ENCODE measurements at regions not wholly inside any gene's neighbourhood (a gene's known extent, or its start where the extent isn't known, plus 50 kb on each side); places are given as distances from the start of the nearest gene placed in this dataset.

- Histone ChIP-seq H3K9me3 (ENCODE audit: control extremely low read depth in 1 of 3, control insufficient read depth in 2 of 3, insufficient read depth in 1 of 3, low read length in 2 of 3) (no peaks in the 10 kb centered on the region), H3K9ac (ENCODE audit: low read length) (no peak overlapping the region), H3K4me2 (replicated peaks; ENCODE audit: low read depth, low read length, poor library complexity, severe bottlenecking) (no peak overlapping the region), H2AFZ (ENCODE audit: insufficient read depth, low read depth, low read length, poor library complexity, severe bottlenecking) (no peak overlapping the region), H4K20me1 (ENCODE audit: control insufficient read depth, insufficient read depth, low read length, poor library complexity, severe bottlenecking) (no peaks in the 10 kb centered on the region), H3K4me3 (ENCODE audit: control extremely low read depth in 1 of 5, extremely low read depth in 1 of 5, insufficient read depth in 1 of 5, low read depth in 2 of 5, low read length in 4 of 5) (no peak overlapping the region), H3K36me3 (replicated peaks in 1 of 2; ENCODE audit: control extremely low read depth in 1 of 2, control insufficient read depth in 1 of 2, extremely low read depth in 1 of 2, insufficient read depth in 2 of 2, low read length in 1 of 2) (no peaks in the 10 kb centered on the region), H3K27me3 (replicated peaks in 1 of 4; ENCODE audit: control extremely low read depth in 1 of 4, control insufficient read depth in 3 of 4, insufficient read depth in 4 of 4, low read length in 3 of 4) (no peaks in the 10 kb centered on the region), H3K27ac (ENCODE audit: low read length in 2 of 2) (no peak overlapping the region), H3K79me2 (ENCODE audit: control insufficient read depth, insufficient read depth, low read length) (no peaks in the 10 kb centered on the region), H3K4me1 (ENCODE audit: control insufficient read depth in 2 of 2, insufficient read depth in 2 of 2, low read length in 2 of 2) (no peaks in the 10 kb centered on the region)
- intact Hi-C loops (cut with micrococcal nuclease) = no loop called here
- Mint-ChIP-seq H3K27ac (no peak overlapping the region), H3K27me3 (peaks cover 5% of the 10 kb centered on the region), H3K4me3 (no peak overlapping the region), H3K4me1 (no peaks in the 10 kb centered on the region), H3K9me3 (ENCODE audit: insufficient read depth) (no peaks in the 10 kb centered on the region)
- no CpG with 5 or more reads among the region's 5 CpGs for WGBS (ENCODE audit: insufficient coverage)
- ATAC-seq (ENCODE audit: low read depth) = no peak
- CTCF ChIA-PET = no interaction called here
- POLR2A ChIA-PET = no interaction called here
- DNase-seq = no peak
- TF ChIP-seq EZH2 (IDR thresholded peaks at IDR 0.05; ENCODE audit: borderline replicate concordance, insufficient read depth, low read depth, low read length, poor library complexity, severe bottlenecking) (no peak), CTCF (IDR thresholded peaks at IDR 0.05) (no peak)
These were observed 450.0 kb downstream of the RASEF start for GRCh38 chr9:82612942-82613341.

- Histone ChIP-seq H3K9ac (ENCODE audit: low read length) (no peak overlapping the region), H3K4me3 (ENCODE audit: control extremely low read depth in 1 of 5, extremely low read depth in 1 of 5, insufficient read depth in 1 of 5, low read depth in 2 of 5, low read length in 4 of 5) (no peak overlapping the region), H4K20me1 (ENCODE audit: control insufficient read depth, insufficient read depth, low read length, poor library complexity, severe bottlenecking) (no peaks in the 10 kb centered on the region), H2AFZ (ENCODE audit: insufficient read depth, low read depth, low read length, poor library complexity, severe bottlenecking) (no peak overlapping the region), H3K27ac (ENCODE audit: low read length in 2 of 2) (no peak overlapping the region), H3K4me2 (replicated peaks; ENCODE audit: low read depth, low read length, poor library complexity, severe bottlenecking) (no peak overlapping the region), H3K9me3 (ENCODE audit: control extremely low read depth in 1 of 3, control insufficient read depth in 2 of 3, insufficient read depth in 1 of 3, low read length in 2 of 3) (no peaks in the 10 kb centered on the region), H3K36me3 (replicated peaks in 1 of 2; ENCODE audit: control extremely low read depth in 1 of 2, control insufficient read depth in 1 of 2, extremely low read depth in 1 of 2, insufficient read depth in 2 of 2, low read length in 1 of 2) (no peaks in the 10 kb centered on the region), H3K27me3 (replicated peaks in 1 of 4; ENCODE audit: control extremely low read depth in 1 of 4, control insufficient read depth in 3 of 4, insufficient read depth in 4 of 4, low read length in 3 of 4) (no peaks in the 10 kb centered on the region), H3K79me2 (ENCODE audit: control insufficient read depth, insufficient read depth, low read length) (no peaks in the 10 kb centered on the region), H3K4me1 (ENCODE audit: control insufficient read depth in 2 of 2, insufficient read depth in 2 of 2, low read length in 2 of 2) (no peaks in the 10 kb centered on the region)
- no peak overlapping the region for H3K4me3 Mint-ChIP-seq
- TF ChIP-seq EZH2 (IDR thresholded peaks at IDR 0.05; ENCODE audit: borderline replicate concordance, insufficient read depth, low read depth, low read length, poor library complexity, severe bottlenecking) (no peak), CTCF (IDR thresholded peaks at IDR 0.05) (no peak)
- H3K9me3 Mint-ChIP-seq (ENCODE audit: insufficient read depth) = no peaks in the 10 kb centered on the region
- H3K27ac Mint-ChIP-seq = no peak overlapping the region
- POLR2A ChIA-PET = no interaction called here
- CTCF ChIA-PET = no interaction called here
- H3K27me3 Mint-ChIP-seq = peaks cover 5% of the 10 kb centered on the region
- H3K4me1 Mint-ChIP-seq = no peaks in the 10 kb centered on the region
- WGBS (ENCODE audit: insufficient coverage) = 96% methylated on average over 2 of the region's 3 CpGs
- ATAC-seq (ENCODE audit: low read depth) (no peak), DNase-seq (no peak)
- intact Hi-C loops (cut with micrococcal nuclease) = no loop called here
These were observed 449.4 kb downstream of the RASEF start for GRCh38 chr9:82613498-82613897.
